ENCODE measurements at regions not wholly inside any gene's neighbourhood (a gene's known extent, or its start where the extent isn't known, plus 50 kb on each side); places are given as distances from the start of the nearest gene placed in this dataset.
A peak's percentile ranks its signal among the peaks of the same experiment; 100 is the strongest.

DNA sequence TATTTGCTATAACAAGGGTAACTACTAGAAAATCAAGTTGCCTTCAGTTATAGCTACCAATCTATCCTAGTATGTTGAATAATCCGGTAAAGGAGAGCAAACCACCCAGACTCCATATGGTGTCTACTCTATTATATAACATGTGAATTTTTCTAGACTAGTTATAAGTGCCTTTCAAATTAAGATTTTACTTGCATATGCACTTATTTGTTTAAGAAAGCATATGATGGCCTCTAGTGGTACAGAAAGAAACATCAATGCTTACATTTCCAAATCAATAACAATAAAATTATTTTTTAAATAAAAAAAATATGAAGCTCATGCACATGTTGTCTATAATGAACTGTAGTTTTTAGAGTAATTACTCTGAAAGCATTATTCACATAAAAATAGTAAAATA, 1516.4 kb upstream of the PABPC4L start:
- TF ChIP-seq POLR2A (IDR thresholded peaks at IDR 0.05; ENCODE audit: low read depth, low read length) (no peak), CEBPB (IDR thresholded peaks at IDR 0.05; ENCODE audit: low read depth, low read length) (no peak), RFX5 (IDR thresholded peaks at IDR 0.05; ENCODE audit: low read depth, low read length) (no peak), MAFK (IDR thresholded peaks at IDR 0.05; ENCODE audit: low read depth, low read length) (no peak), SMC3 (IDR thresholded peaks at IDR 0.05; ENCODE audit: low read depth, low read length) (no peak), RAD21 (IDR thresholded peaks at IDR 0.05; ENCODE audit: low read length) (peak; percentile 16; the same call in 1 of the 2 replicates), MXI1 (IDR thresholded peaks at IDR 0.05; ENCODE audit: borderline replicate concordance, low read depth, low read length) (no peak)
- TF ChIP-seq, protein P1, sequence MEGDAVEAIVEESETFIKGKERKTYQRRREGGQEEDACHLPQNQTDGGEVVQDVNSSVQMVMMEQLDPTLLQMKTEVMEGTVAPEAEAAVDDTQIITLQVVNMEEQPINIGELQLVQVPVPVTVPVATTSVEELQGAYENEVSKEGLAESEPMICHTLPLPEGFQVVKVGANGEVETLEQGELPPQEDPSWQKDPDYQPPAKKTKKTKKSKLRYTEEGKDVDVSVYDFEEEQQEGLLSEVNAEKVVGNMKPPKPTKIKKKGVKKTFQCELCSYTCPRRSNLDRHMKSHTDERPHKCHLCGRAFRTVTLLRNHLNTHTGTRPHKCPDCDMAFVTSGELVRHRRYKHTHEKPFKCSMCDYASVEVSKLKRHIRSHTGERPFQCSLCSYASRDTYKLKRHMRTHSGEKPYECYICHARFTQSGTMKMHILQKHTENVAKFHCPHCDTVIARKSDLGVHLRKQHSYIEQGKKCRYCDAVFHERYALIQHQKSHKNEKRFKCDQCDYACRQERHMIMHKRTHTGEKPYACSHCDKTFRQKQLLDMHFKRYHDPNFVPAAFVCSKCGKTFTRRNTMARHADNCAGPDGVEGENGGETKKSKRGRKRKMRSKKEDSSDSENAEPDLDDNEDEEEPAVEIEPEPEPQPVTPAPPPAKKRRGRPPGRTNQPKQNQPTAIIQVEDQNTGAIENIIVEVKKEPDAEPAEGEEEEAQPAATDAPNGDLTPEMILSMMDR (conservative IDR thresholded peaks at IDR 0.05; ENCODE audit: low read depth, low read length) = no peak

Data from IMR-90 (cell line).